DND-41 (cell line): ENCODE measurements at regions not wholly inside any gene's neighbourhood (a gene's known extent, or its start where the extent isn't known, plus 50 kb on each side); places are given as distances from the start of the nearest gene placed in this dataset.

ENCODE experiments used
- ATAC-seq: fragments of 200-7000 bp; cut with Tn5 transposase; 3 replicates; pipeline ENCODE4 v1.9.1; 2021; ENCODE audit warnings: low read depth; ENCODE audit not compliant: insufficient read depth
- DNase-seq: peaks from one replicate; pipeline ENCODE4 v3.0.0-alpha.2; 2020
- H2AFZ ChIP-seq: 2 replicates; pipeline ENCODE4 v1.6.0; 2012; ENCODE audit warnings: low read depth, low read length
- H3K27ac ChIP-seq: 2 replicates; pipeline ENCODE4 v1.5.1; 2012; ENCODE audit warnings: low read length, inconsistent platforms
- H3K27me3 ChIP-seq: fragments of 200-600 bp; sonication (generic); 2 replicates; pipeline ENCODE4 v1.6.0; 2012; ENCODE audit warnings: low read length, mild to moderate bottlenecking, inconsistent platforms; ENCODE audit not compliant: insufficient read depth, poor library complexity
- H3K36me3 ChIP-seq: 2 replicates; pipeline ENCODE4 v1.5.1; 2012; ENCODE audit warnings: low read length, inconsistent platforms; ENCODE audit not compliant: insufficient read depth
- H3K4me1 ChIP-seq: 2 replicates; pipeline ENCODE4 v1.5.1; 2012; ENCODE audit warnings: mild to moderate bottlenecking, low read length; ENCODE audit not compliant: insufficient read depth
- H3K4me2 ChIP-seq: 2 replicates; pipeline ENCODE4 v1.6.0; 2012; ENCODE audit warnings: mild to moderate bottlenecking, moderate library complexity, low read length, inconsistent platforms; ENCODE audit not compliant: insufficient read depth
- H3K4me3 ChIP-seq, 2 experiments: fragments of 200-600 bp in 1 of 2; shearing (Covaris generic) in 1 of 2; 2 replicates each; pipeline ENCODE4 v1.5.1; 2012 to 2016; ENCODE audit warnings: inconsistent platforms in 2 of 2, low read length in 2 of 2, mild to moderate bottlenecking in 2 of 2, low read depth in 1 of 2, moderate library complexity in 1 of 2
- H3K79me2 ChIP-seq: 2 replicates; pipeline ENCODE4 v1.6.0; 2012; ENCODE audit warnings: low read length, inconsistent platforms; ENCODE audit not compliant: insufficient read depth
- H3K9ac ChIP-seq: 2 replicates; pipeline ENCODE4 v1.6.0; 2012; ENCODE audit warnings: low read depth, mild to moderate bottlenecking, inconsistent platforms, low read length, moderate library complexity
- H3K9me3 ChIP-seq: 2 replicates; pipeline ENCODE4 v1.5.1; 2012; ENCODE audit warnings: low read length, moderate library complexity, mild to moderate bottlenecking, inconsistent platforms; ENCODE audit not compliant: insufficient read depth, severe bottlenecking
- H4K20me1 ChIP-seq: 2 replicates; pipeline ENCODE4 v1.6.0; 2012; ENCODE audit warnings: low read length; ENCODE audit not compliant: insufficient read depth
- CTCF ChIP-seq: IDR thresholded peaks from 2 replicates; pipeline ENCODE4 v1.5.1; 2012; ENCODE audit warnings: borderline replicate concordance, low read length, moderate library complexity, mild to moderate bottlenecking; ENCODE audit not compliant: poor library complexity, severe bottlenecking; ENCODE audit errors: extremely low read depth
- EZH2 ChIP-seq: IDR thresholded peaks from 3 replicates; pipeline ENCODE4 v1.6.1; 2012; ENCODE audit warnings: borderline replicate concordance, low read depth, mild to moderate bottlenecking, moderate library complexity, low read length, inconsistent platforms; ENCODE audit not compliant: severe bottlenecking

DNA sequence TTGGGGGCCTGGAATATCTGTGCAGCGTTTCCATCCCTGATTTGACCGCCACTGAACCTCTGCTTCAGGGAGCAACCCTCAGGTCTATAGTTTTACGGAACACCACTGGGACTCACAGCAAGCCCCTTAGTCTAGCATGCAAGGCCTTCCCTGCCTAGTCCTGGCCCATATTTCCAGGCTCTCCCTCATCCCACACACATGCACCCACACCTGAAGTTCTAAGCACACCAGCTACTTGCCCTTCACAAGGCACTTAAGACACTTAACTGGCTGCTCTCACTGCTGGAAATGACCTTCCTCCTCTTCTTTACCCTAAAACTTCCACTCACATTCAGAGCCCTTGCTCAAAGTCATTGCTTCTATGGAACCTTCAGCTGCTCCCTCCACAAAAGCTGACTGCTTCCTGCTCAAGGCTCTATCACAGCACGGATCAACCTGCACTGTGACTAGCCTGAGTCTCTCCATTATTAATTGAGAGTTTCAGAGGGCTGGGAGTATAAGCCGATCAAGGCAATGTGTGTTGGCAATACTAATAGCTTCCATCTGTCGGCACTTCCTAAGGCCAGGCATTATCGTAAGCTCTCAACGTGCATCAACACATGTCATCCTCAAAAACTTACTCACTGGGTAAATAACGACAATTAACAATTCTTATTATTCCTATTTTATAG, 84.3 kb downstream of the RRAGC start:
- no peak overlapping the region for H3K4me3 ChIP-seq
- no peaks in the 10 kb centered on the region for H3K9me3 ChIP-seq
- no peaks in the 10 kb centered on the region for H3K4me1 ChIP-seq
- H3K9ac ChIP-seq = no peak overlapping the region
- no peaks in the 10 kb centered on the region for H3K36me3 ChIP-seq
- DNase-seq = no peak
- no peak overlapping the region for H2AFZ ChIP-seq
- peaks cover 13% of the 10 kb centered on the region for H3K27me3 ChIP-seq
- ATAC-seq = no peak
- H3K79me2 ChIP-seq = no peaks in the 10 kb centered on the region
- no peak overlapping the region for H3K27ac ChIP-seq
- TF ChIP-seq CTCF (no peak), EZH2 (no peak)
- no peak overlapping the region for H3K4me2 ChIP-seq
- no peaks in the 10 kb centered on the region for H4K20me1 ChIP-seq

DNA sequence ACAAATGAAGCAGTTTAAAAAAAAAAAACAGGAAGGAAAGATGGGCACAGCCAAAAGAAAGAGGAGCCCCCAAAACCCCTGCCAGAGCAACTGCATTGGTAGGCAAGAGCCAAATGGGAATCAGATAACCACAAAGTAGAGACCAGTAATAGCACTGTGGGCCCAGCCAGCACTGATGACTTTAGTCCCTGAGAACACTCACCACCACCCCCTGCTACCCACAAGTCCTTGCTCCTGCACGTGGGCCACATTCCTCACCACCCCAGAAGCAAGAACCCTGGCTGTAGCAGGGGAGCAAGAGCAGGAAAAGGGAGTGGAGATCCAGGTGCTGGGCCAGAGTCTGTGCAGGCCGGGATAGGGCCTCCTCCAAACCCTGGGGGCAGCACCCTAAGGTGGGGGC, 86.1 kb downstream of the RRAGC start:
- TF ChIP-seq EZH2 (no peak), CTCF (no peak)
- H2AFZ ChIP-seq = no peak overlapping the region
- ATAC-seq = no peak

DNA sequence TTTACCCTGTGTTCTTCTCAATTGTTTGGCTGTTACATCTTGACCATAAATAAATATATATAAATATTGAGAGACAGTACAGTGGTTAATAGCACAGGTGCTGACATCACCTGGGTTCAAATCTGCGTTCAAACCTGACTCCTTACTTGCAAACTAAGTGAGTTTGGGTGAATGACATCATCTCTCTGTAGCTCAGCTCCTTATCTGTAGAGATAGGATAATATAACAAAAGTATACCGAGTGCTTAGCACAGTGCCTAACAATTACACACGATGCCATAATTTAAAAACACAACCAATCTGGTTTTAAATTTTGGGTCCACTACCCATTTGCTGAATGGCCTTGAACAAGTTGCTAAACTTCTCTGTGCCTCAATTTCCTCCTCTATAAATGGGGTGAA, 86.6 kb downstream of the RRAGC start:
- no peaks in the 10 kb centered on the region for H3K9me3 ChIP-seq
- H3K27me3 ChIP-seq = peaks cover 11% of the 10 kb centered on the region
- ATAC-seq (no peak), DNase-seq (no peak)
- H3K27ac ChIP-seq = no peak overlapping the region
- H3K4me2 ChIP-seq = no peak overlapping the region
- no peaks in the 10 kb centered on the region for H3K4me1 ChIP-seq
- H3K36me3 ChIP-seq = no peaks in the 10 kb centered on the region
- TF ChIP-seq EZH2 (no peak), CTCF (no peak)
- H3K9ac ChIP-seq = no peak overlapping the region
- no peaks in the 10 kb centered on the region for H4K20me1 ChIP-seq
- H3K79me2 ChIP-seq = no peaks in the 10 kb centered on the region
- H2AFZ ChIP-seq = no peak overlapping the region
- H3K4me3 ChIP-seq = no peak overlapping the region

More for the DNA sequence above, 86.1 kb downstream of the RRAGC start:
- Histone ChIP-seq H3K27me3 (peaks cover 11% of the 10 kb centered on the region), H3K79me2 (no peaks in the 10 kb centered on the region), H3K9ac (no peak overlapping the region), H3K36me3 (no peaks in the 10 kb centered on the region), H3K27ac (no peak overlapping the region), H4K20me1 (no peaks in the 10 kb centered on the region), H3K4me3 (no peak overlapping the region), H3K9me3 (no peaks in the 10 kb centered on the region), H3K4me1 (no peaks in the 10 kb centered on the region), H3K4me2 (no peak overlapping the region)
- no peak for DNase-seq
